Naive B cell (primary cell): ENCODE measurements at regions not wholly inside any gene's neighbourhood (a gene's known extent, or its start where the extent isn't known, plus 50 kb on each side); places are given as distances from the start of the nearest gene placed in this dataset.

ENCODE experiments used
- ATAC-seq, 2 donors: fragments of 150-1000 bp; cut with Tn5 transposase; 2 replicates each; pipeline ENCODE4 v1.10.0; 2021; ENCODE audit warnings: low read depth in 2 of 2, mild to moderate bottlenecking in 2 of 2, moderate library complexity in 2 of 2
- DNase-seq: peaks from one replicate; pipeline ENCODE4 v3.0.0; 2022
- H3K27ac Mint-ChIP-seq, 6 donors: one replicate each; pipeline ENCODE4 v1.8.0; 2020 to 2022; ENCODE audit warnings: mild to moderate bottlenecking in 6 of 6, mixed read lengths in 6 of 6, moderate library complexity in 5 of 6, inconsistent platforms in 2 of 6
- H3K27me3 Mint-ChIP-seq, 3 donors: one replicate each; pipeline ENCODE4 v1.8.0; 2021 to 2022; ENCODE audit warnings: mixed read lengths in 3 of 3, mild to moderate bottlenecking in 1 of 3
- H3K36me3 Mint-ChIP-seq, 2 donors: one replicate each; pipeline ENCODE4 v1.8.0; 2020 to 2022; ENCODE audit warnings: mixed read lengths in 2 of 2, inconsistent platforms in 1 of 2, mild to moderate bottlenecking in 1 of 2
- H3K4me1 Mint-ChIP-seq, 3 donors: one replicate each; pipeline ENCODE4 v1.8.0; 2020 to 2022; ENCODE audit warnings: mixed read lengths in 3 of 3, inconsistent platforms in 1 of 3, mild to moderate bottlenecking in 1 of 3, moderate library complexity in 1 of 3
- H3K4me3 Mint-ChIP-seq, 8 donors: one replicate each; pipeline ENCODE4 v1.8.0; 2020 to 2022; ENCODE audit warnings: mild to moderate bottlenecking in 8 of 8, mixed read lengths in 8 of 8, moderate library complexity in 8 of 8, inconsistent platforms in 2 of 8
- H3K9me3 Mint-ChIP-seq, 7 donors: one replicate each; pipeline ENCODE4 v1.8.0; 2020 to 2022; ENCODE audit warnings: mixed read lengths in 7 of 7, mild to moderate bottlenecking in 5 of 7, inconsistent platforms in 2 of 7, moderate library complexity in 1 of 7

DNA sequence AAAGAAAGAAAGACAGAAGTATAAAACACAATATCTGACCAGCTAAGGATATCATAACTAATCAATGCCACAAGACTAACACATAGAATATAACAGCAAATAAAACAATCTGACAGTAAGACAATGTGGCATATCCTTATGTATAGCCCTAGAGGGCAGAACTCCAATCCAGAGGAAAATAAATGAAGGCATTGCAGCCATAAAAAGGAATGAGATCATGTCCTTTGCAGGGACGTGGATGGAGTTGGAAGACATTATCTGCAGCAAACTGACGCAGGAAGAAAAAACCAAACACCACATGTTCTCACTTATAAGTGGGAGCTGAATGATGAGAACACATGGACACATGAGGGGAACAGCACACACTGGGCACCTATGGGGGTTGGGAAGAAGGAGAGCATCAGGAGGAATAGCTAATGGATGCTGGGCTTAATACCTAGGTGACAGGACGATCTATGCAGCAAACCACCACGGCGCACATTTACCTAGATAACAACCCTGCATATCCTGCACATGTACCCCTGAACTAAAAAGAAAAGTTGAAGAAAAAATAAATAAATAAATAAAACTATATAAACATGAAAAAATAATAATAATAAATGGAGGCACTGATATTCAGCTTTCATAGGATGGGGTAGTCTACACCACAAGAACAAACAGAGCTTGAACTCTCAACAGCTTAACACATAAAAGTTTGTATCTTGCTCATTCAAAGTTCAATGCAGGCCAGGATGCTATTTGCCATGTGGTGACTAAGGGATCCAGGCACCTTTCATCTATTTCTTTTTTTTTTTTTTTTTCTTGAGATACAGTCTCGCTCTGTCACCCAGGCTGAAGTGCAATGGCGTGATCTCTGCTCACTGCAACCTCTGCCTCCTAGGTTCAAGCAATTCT lies 66.1 kb upstream of the KAT6B start:
- ATAC-seq: no peak
- Mint-ChIP-seq H3K27ac (no peak overlapping the region), H3K4me1 (no peaks in the 10 kb centered on the region), H3K4me3 (no peak overlapping the region), H3K27me3 (no peaks in the 10 kb centered on the region), H3K36me3 (no peaks in the 10 kb centered on the region), H3K9me3 (no peaks in the 10 kb centered on the region)
- no peak for DNase-seq

DNA sequence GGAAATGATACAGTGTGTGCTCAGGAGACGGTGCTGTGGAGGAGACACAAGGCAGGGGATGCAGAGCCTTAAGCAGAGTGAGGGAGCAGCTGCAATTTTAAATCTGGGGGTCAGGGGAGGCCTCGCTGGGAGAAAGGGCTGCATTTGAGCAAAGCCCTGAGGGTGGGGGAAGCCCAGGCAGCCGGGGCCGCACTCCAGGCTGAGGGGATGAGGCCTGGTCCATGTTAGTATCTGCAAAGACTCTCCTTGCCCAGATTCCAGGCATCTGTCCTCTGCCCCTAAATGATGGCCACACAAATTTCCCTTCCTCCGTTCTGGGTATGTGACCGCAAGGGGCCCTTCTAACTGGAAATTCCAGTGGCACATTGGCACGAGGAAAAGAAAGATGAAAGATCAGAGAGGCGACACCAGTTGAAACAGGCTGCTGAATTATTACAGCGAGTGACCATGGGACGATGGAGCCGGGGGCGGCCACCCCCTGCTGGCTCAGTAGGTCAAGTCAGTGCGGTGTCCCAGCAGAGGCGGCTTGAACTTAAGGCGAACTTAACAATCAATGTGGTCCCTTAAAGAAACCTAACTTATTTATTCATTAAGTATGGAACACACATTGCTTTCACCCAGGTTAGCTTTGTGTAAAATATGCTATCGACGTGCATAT lies 62.3 kb upstream of the KAT6B start:
- no peaks in the 10 kb centered on the region for H3K4me1 Mint-ChIP-seq
- peaks cover 0 to 3% (median 0%) of the 10 kb centered on the region in 3 donors for H3K27me3 Mint-ChIP-seq
- DNase-seq (no peak), ATAC-seq (no peak)
- no peaks in the 10 kb centered on the region for H3K9me3 Mint-ChIP-seq
- no peaks in the 10 kb centered on the region for H3K36me3 Mint-ChIP-seq
- no peak overlapping the region for H3K4me3 Mint-ChIP-seq
- peak overlapping the region in 2 of 6 donors; percentile 13 to 64 for H3K27ac Mint-ChIP-seq

DNA sequence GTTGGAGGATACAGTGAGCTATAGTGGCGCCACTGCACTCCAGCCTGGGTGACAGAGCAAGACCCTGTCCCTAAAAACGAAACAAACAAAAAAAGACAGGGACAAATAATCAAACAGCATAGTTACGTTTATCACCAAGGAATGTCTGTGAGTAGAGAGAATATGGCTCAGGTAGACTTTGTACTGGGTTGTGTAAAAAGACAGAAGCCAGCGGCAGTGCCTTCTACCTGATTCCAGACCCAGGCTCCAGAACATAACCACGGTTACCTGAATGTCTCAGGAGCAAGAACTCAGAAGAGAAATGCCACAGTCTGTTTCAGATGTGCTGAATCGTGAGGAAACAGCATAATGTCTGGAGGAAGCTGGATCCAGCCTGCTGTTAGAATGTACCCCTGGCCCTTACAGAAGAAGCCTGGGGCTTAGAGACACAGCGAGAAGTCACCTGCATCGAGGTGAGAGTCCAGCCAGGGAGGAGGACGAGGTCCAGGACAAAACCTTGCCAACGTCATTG lies 60.9 kb upstream of the KAT6B start:
- peaks cover 0 to 3% (median 0%) of the 10 kb centered on the region in 3 donors for H3K4me1 Mint-ChIP-seq

DNA sequence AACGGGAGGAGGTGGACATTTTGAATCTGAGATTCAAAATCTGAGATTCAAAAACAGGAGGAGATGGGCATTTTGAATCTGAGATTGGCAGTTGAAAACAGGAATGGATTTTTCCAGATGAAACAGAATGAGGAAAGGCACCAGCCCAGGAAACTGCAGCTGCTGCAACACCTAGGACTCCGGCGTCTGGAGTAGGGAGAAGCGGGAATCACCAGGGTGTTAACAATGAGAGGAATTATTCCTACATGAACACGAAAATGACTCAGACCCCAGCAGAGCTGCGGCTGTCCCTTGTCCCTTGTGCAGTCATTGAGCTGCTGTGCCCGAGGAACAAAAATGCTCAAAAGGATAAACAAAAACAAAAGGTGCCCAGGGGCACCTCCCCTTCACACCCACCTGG lies 59.9 kb upstream of the KAT6B start:
- no peaks in the 10 kb centered on the region for H3K36me3 Mint-ChIP-seq
- no peak overlapping the region for H3K27ac Mint-ChIP-seq
- no peak for DNase-seq
- no peaks in the 10 kb centered on the region for H3K9me3 Mint-ChIP-seq
- peaks cover 0 to 3% (median 0%) of the 10 kb centered on the region in 3 donors for H3K27me3 Mint-ChIP-seq
- H3K4me1 Mint-ChIP-seq: peaks cover 0 to 3% (median 0%) of the 10 kb centered on the region in 3 donors
- no peak for ATAC-seq
- no peak overlapping the region for H3K4me3 Mint-ChIP-seq

More for the DNA sequence above, 60.9 kb upstream of the KAT6B start:
- DNase-seq (no peak), ATAC-seq (no peak)
- H3K27ac Mint-ChIP-seq: peak overlapping the region in 1 of 6 donors; percentile 38
- H3K4me3 Mint-ChIP-seq: peak overlapping the region in 1 of 8 donors; percentile 59
- no peaks in the 10 kb centered on the region for H3K36me3 Mint-ChIP-seq
- H3K27me3 Mint-ChIP-seq: peaks cover 0 to 3% (median 0%) of the 10 kb centered on the region in 3 donors
- no peaks in the 10 kb centered on the region for H3K9me3 Mint-ChIP-seq

DNA sequence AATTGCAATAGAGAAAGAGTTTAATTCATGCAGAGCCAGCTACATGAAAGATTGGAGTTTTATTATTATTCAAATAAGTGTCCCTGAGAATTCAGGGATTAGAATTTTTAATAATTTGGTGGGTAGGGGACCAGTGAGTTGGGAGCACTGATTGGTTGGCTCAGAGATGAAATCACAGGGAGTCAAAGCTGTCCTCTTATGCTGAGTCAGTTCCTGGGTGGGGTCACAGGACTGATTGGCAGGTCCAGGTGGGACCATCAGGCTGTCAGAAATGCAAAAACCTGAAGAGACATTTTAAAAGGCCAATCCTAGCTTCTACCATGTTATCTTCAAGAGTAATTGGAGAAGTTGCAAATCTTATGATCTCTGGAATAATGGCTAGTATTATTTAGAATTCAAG lies 56.0 kb upstream of the KAT6B start:
- ATAC-seq: no peak
- Mint-ChIP-seq H3K27me3 (peaks cover 0 to 3% (median 0%) of the 10 kb centered on the region in 3 donors), H3K27ac (peak overlapping the region in 1 of 6 donors; percentile 27), H3K36me3 (no peaks in the 10 kb centered on the region), H3K4me1 (peaks cover 0 to 3% (median 0%) of the 10 kb centered on the region in 3 donors), H3K9me3 (peaks cover 0 to 9% (median 0%) of the 10 kb centered on the region in 7 donors), H3K4me3 (no peak overlapping the region)
- no peak for DNase-seq

DNA sequence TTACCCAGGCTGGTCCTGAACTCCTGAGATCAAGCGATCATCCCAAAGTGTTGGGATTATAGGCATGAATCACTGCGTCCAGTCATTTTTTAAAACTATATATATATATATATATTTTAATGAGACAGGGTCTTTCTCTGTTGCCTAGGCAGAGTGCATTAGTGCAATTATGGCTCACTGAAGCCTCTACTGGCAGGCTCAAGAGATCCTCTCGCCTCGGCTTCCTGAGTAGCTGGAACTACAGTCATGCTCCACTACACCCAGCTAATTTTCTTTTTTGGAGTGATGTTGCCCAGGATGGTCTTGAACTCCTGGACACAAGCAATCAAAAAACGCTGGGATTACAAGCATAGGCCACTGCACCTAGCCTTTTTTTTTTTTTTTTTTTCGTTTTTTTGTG lies 55.3 kb upstream of the KAT6B start:
- ATAC-seq (peak in 1 of 2 donors; percentile 49), DNase-seq (no peak)
- Mint-ChIP-seq H3K4me1 (peaks cover 0 to 3% (median 0%) of the 10 kb centered on the region in 3 donors), H3K9me3 (peaks cover 0 to 14% (median 4%) of the 10 kb centered on the region in 7 donors), H3K27ac (no peak overlapping the region), H3K36me3 (no peaks in the 10 kb centered on the region), H3K27me3 (peaks cover 0 to 3% (median 0%) of the 10 kb centered on the region in 3 donors), H3K4me3 (no peak overlapping the region)

DNA sequence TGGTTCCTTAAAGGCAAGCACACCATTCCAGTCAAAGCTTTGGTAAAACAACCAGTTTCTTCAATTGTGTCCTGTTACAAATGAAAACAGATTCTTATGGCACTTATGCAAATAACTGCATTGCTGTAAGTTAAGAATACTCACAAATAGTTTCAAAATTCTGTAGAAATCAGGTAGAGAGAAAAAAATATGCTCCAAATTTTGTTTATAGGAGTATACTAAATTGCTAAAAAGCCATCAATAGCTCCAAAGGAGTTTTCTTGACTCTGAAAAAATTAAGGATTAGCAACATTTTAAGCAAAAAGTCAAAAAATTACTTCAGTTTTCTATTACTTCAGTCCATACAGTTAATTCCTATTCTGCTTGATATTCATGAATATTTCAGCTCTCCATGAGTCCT lies 51.3 kb upstream of the KAT6B start:
- Mint-ChIP-seq H3K4me3 (no peak overlapping the region), H3K27me3 (peaks cover 0 to 8% (median under 1%) of the 10 kb centered on the region in 3 donors), H3K9me3 (peaks cover 5 to 36% (median 11%) of the 10 kb centered on the region in 7 donors), H3K36me3 (peaks cover 0 to 15% of the 10 kb centered on the region in 2 donors), H3K27ac (no peak overlapping the region), H3K4me1 (peaks cover 0 to 3% (median 0%) of the 10 kb centered on the region in 3 donors)
- ATAC-seq: no peak
- DNase-seq: no peak
